AG04450 (cell line): ENCODE measurements at regions not wholly inside any gene's neighbourhood (a gene's known extent, or its start where the extent isn't known, plus 50 kb on each side); places are given as distances from the start of the nearest gene placed in this dataset.
"Not testable (repeated sequence)": the region's sequence is repeated elsewhere in the genome, so short reads cannot be mapped to it uniquely, and the experiment has no call there.

ENCODE experiments used
- CTCF ChIA-PET: fragments of 300-600, 350-600 bp; formaldehyde crosslinking; extraction: SDS; loops from one replicate; lab custom pipeline; 2022; ENCODE audit warnings: antibody characterized with exemption, inconsistent platforms; lab: Charles Lee
- POLR2A ChIA-PET: fragments of 350-600 bp; formaldehyde crosslinking; extraction: SDS; loops from one replicate; lab custom pipeline; 2021; ENCODE audit warnings: antibody characterized with exemption, inconsistent platforms; lab: Yijun Ruan, JAX
- DNase-seq: peaks from one replicate; pipeline ENCODE4 v3.0.0-alpha.2; 2011; ENCODE audit warnings: low read depth, low spot score
- H3K27ac ChIP-seq: one replicate; pipeline ENCODE4 v1.5.1; 2012; ENCODE audit warnings: low read depth, low read length, control low read depth
- H3K27me3 ChIP-seq: one replicate; pipeline ENCODE4 v1.6.0; 2012; ENCODE audit warnings: low read length; ENCODE audit not compliant: control insufficient read depth, insufficient read depth
- H3K4me3 ChIP-seq: 2 replicates; pipeline ENCODE4 v1.5.1; 2011; ENCODE audit warnings: mild to moderate bottlenecking, low read depth, low read length, control low read depth
- H3K9me3 ChIP-seq: 2 replicates; pipeline ENCODE4 v1.5.1; 2012; ENCODE audit warnings: low read length; ENCODE audit not compliant: control insufficient read depth, insufficient read depth
- CTCF ChIP-seq: IDR thresholded peaks from 2 replicates; pipeline ENCODE4 v1.5.1; 2011; ENCODE audit warnings: low read depth, low read length, control low read depth, inconsistent platforms

GRCh38 chr18:60018618-60019462, 119.0 kb downstream of the PMAIP1 start:
- Histone ChIP-seq H3K9me3 (peaks cover 2% of the 10 kb centered on the region; the same call in 1 of the 2 replicates), H3K27ac (no peak overlapping the region), H3K4me3 (no peak overlapping the region), H3K27me3 (no peaks in the 10 kb centered on the region)
- no peak for DNase-seq
- CTCF ChIA-PET, result interaction anchor here (1.3 to 2.6 kb wide), 2 partner anchors 23 to 30 kb away, joined by 4 to 13 read pairs; no protein-coding TSS in a partner anchor
- TF ChIP-seq CTCF, result no peak
- POLR2A ChIA-PET, result interaction anchor here (0.7 kb wide), 1 partner anchor 42 kb away, joined by 3 read pairs; no protein-coding TSS in a partner anchor

- H3K4me3 ChIP-seq, H3K27me3 ChIP-seq, DNase-seq, H3K9me3 ChIP-seq, POLR2A ChIA-PET, H3K27ac ChIP-seq: not testable (repeated sequence)
- CTCF ChIA-PET, result interaction anchor here (1.3 to 2.6 kb wide), 2 partner anchors 22 to 29 kb away, joined by 4 to 13 read pairs; no protein-coding TSS in a partner anchor
Observed at GRCh38 chr18:60018134-60018533, 118.3 kb downstream of the PMAIP1 start.

GRCh38 chr18:60017371-60017770, 117.6 kb downstream of the PMAIP1 start:
- no peak for TF ChIP-seq CTCF
- Histone ChIP-seq H3K27me3 (no peaks in the 10 kb centered on the region), H3K4me3 (no peak overlapping the region), H3K9me3 (peaks cover 2% of the 10 kb centered on the region; the same call in 1 of the 2 replicates), H3K27ac (no peak overlapping the region)
- ChIA-PET CTCF (no interaction called here), POLR2A (no interaction called here)
- DNase-seq, result no peak

GRCh38 chr18:60015826-60016225, 116.0 kb downstream of the PMAIP1 start:
- H3K27ac ChIP-seq, POLR2A ChIA-PET, H3K4me3 ChIP-seq, DNase-seq, H3K9me3 ChIP-seq, H3K27me3 ChIP-seq: not testable (repeated sequence)
- CTCF ChIA-PET, result interaction anchor here (0.6 to 1.2 kb wide), 3 partner anchors 20 to 535 kb away, joined by 5 to 10 read pairs (median 5); no protein-coding TSS in a partner anchor

- DNase-seq, H3K9me3 ChIP-seq, CTCF ChIA-PET, H3K27ac ChIP-seq, POLR2A ChIA-PET, H3K4me3 ChIP-seq, H3K27me3 ChIP-seq: not testable (repeated sequence)
Observed at GRCh38 chr18:60013148-60013547, 113.4 kb downstream of the PMAIP1 start.

GRCh38 chr18:60010984-60011383, 111.2 kb downstream of the PMAIP1 start:
- Histone ChIP-seq H3K27me3 (no peaks in the 10 kb centered on the region), H3K4me3 (no peak overlapping the region), H3K27ac (no peak overlapping the region), H3K9me3 (peaks cover 7% of the 10 kb centered on the region; the same call in 1 of the 2 replicates)
- DNase-seq, result no peak
- no peak for TF ChIP-seq CTCF
- CTCF ChIA-PET, result no interaction called here
- POLR2A ChIA-PET, result no interaction called here
